Osteoblast (primary cell): ENCODE measurements at regions not wholly inside any gene's neighbourhood (a gene's known extent, or its start where the extent isn't known, plus 50 kb on each side); places are given as distances from the start of the nearest gene placed in this dataset.

Experiments used
- DNase-seq: peaks from one replicate; pipeline ENCODE4 v3.0.0; 2011; ENCODE audit warnings: low spot score, mixed read lengths; ENCODE audit not compliant: insufficient read length; ENCODE audit errors: missing footprints
- H2AFZ ChIP-seq: 2 replicates; pipeline ENCODE4 v1.6.0; 2011; ENCODE audit warnings: mild to moderate bottlenecking, low read length
- H3K27ac ChIP-seq: 2 replicates; pipeline ENCODE4 v1.5.1; 2011; ENCODE audit warnings: mild to moderate bottlenecking, low read depth, low read length, moderate library complexity
- H3K27me3 ChIP-seq: 2 replicates; pipeline ENCODE4 v1.6.0; 2012; ENCODE audit warnings: mild to moderate bottlenecking, control low read depth, inconsistent platforms, low read length, moderate library complexity; ENCODE audit not compliant: insufficient read depth
- H3K36me3 ChIP-seq: 2 replicates; pipeline ENCODE4 v1.5.1; 2011; ENCODE audit warnings: mild to moderate bottlenecking, low read length, control low read depth, moderate library complexity; ENCODE audit not compliant: insufficient read depth
- H3K4me1 ChIP-seq: 2 replicates; pipeline ENCODE4 v1.5.1; 2011; ENCODE audit warnings: mild to moderate bottlenecking, low read length, control low read depth, moderate library complexity; ENCODE audit not compliant: insufficient read depth
- H3K4me2 ChIP-seq: 2 replicates; pipeline ENCODE4 v1.6.0; 2011; ENCODE audit warnings: mild to moderate bottlenecking, low read length; ENCODE audit not compliant: insufficient read depth
- H3K4me3 ChIP-seq: fragments of 200-600 bp; sonication (generic); 3 replicates; pipeline ENCODE4 v1.5.1; 2012; ENCODE audit warnings: mild to moderate bottlenecking, low read length, inconsistent platforms; ENCODE audit not compliant: insufficient read depth
- H3K79me2 ChIP-seq: 2 replicates; pipeline ENCODE4 v1.6.0; 2012; ENCODE audit warnings: mild to moderate bottlenecking, low read length, control low read depth, inconsistent platforms; ENCODE audit not compliant: insufficient read depth
- H3K9me3 ChIP-seq: 2 replicates; pipeline ENCODE4 v1.5.1; 2011; ENCODE audit warnings: low read depth, low read length, control low read depth
- H4K20me1 ChIP-seq: 2 replicates; pipeline ENCODE4 v1.6.0; 2012; ENCODE audit warnings: mild to moderate bottlenecking, low read length, control low read depth; ENCODE audit not compliant: insufficient read depth
- TF ChIP-seq, protein P1 (sequence below): IDR thresholded peaks from 2 replicates; pipeline ENCODE4 v1.5.1; 2011; ENCODE audit warnings: mild to moderate bottlenecking, low read depth, low read length, moderate library complexity; ENCODE audit errors: extremely low read depth

DNA sequence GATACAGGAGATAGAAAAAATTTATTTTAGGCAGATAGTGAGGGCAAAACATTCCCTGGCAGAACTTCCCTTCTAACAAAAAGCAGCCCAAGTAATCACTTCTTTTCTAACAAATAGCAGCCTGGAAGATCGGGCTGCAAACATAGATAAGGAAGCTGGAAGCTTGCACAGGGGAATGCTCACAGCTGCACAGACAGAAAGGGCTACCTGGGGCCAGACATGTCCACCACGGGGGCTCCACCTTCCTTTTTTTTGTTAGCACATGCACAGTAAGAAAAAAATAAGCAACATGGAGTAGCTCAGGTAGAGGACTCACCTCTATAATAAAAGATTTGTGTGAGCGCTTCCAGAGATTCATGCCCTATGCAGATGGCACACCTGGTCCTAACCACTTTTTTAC lies 420.5 kb downstream of the PTH2R start:
- no peaks in the 10 kb centered on the region for H3K36me3 ChIP-seq
- peaks cover 6% of the 10 kb centered on the region for H3K9me3 ChIP-seq
- TF ChIP-seq, protein P1, sequence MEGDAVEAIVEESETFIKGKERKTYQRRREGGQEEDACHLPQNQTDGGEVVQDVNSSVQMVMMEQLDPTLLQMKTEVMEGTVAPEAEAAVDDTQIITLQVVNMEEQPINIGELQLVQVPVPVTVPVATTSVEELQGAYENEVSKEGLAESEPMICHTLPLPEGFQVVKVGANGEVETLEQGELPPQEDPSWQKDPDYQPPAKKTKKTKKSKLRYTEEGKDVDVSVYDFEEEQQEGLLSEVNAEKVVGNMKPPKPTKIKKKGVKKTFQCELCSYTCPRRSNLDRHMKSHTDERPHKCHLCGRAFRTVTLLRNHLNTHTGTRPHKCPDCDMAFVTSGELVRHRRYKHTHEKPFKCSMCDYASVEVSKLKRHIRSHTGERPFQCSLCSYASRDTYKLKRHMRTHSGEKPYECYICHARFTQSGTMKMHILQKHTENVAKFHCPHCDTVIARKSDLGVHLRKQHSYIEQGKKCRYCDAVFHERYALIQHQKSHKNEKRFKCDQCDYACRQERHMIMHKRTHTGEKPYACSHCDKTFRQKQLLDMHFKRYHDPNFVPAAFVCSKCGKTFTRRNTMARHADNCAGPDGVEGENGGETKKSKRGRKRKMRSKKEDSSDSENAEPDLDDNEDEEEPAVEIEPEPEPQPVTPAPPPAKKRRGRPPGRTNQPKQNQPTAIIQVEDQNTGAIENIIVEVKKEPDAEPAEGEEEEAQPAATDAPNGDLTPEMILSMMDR = no peak
- no peaks in the 10 kb centered on the region for H3K79me2 ChIP-seq
- DNase-seq = no peak
- H3K4me3 ChIP-seq = no peak overlapping the region
- no peaks in the 10 kb centered on the region for H3K27me3 ChIP-seq
- no peak overlapping the region for H3K27ac ChIP-seq
- H4K20me1 ChIP-seq = no peaks in the 10 kb centered on the region
- no peak overlapping the region for H3K4me2 ChIP-seq
- no peaks in the 10 kb centered on the region for H3K4me1 ChIP-seq
- no peak overlapping the region for H2AFZ ChIP-seq

DNA sequence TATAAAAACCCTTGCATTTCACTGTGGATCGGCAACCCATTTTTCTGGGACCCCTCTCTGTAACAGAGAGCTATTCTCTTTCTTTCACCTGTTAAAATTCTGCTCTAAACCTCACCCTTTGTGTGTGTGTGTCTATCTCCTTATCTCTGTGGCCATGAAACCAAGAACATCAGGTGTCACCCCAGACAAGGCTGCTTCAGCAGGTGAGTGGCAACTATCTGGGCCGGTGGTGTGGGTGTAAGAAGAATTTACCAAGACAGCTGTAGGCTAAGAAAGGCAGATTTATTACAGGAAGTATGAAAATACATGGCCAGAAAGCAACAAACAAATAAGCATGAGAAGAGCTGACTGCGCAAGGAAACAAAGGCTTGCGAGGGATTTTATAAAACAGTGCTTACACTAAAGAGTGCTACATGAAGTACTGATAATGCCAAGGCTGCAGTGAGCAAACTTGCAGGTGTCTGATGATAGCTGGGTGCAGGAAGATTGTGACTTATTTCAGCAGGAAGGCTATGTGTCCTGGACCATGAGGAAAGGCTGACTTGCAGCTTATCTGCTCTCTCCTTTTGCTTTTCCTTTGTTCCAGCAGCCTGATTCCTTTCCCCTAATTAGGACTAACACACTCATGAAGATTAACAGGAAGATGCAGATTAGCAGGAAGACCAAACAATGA lies 421.1 kb downstream of the PTH2R start:
- Histone ChIP-seq H2AFZ (no peak overlapping the region), H3K27me3 (no peaks in the 10 kb centered on the region), H3K36me3 (no peaks in the 10 kb centered on the region), H3K4me1 (no peaks in the 10 kb centered on the region), H3K4me2 (no peak overlapping the region), H3K9me3 (peaks cover 6% of the 10 kb centered on the region), H4K20me1 (no peaks in the 10 kb centered on the region), H3K79me2 (no peaks in the 10 kb centered on the region), H3K4me3 (no peak overlapping the region), H3K27ac (no peak overlapping the region)
- no peak for DNase-seq
- TF ChIP-seq, protein P1 = no peak

DNA sequence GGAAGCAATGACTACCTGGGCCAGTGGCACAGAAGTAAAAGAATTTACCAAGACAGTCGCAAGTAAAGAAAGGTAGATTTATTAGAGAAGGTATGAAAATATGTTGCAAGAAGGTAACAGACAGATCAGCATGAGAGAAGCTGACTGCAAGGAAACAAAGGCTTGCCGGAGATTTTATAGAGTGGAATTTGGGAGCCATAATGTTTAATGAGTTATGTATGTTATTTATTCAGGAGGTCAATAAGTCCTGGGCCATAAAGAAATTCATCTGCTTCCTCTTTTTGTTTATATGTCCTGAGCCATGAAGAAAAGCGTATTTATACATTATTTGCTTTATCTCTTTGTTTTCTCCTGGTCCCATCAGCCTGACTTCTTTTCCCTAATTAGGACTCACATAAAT lies 423.6 kb downstream of the PTH2R start:
- Histone ChIP-seq H3K4me3 (no peak overlapping the region), H3K9me3 (peaks cover 3% of the 10 kb centered on the region), H3K4me1 (no peaks in the 10 kb centered on the region), H3K27me3 (no peaks in the 10 kb centered on the region), H3K4me2 (no peak overlapping the region), H4K20me1 (no peaks in the 10 kb centered on the region), H3K36me3 (no peaks in the 10 kb centered on the region), H3K27ac (no peak overlapping the region), H3K79me2 (no peaks in the 10 kb centered on the region), H2AFZ (no peak overlapping the region)
- TF ChIP-seq, protein P1 = no peak
- no peak for DNase-seq

DNA sequence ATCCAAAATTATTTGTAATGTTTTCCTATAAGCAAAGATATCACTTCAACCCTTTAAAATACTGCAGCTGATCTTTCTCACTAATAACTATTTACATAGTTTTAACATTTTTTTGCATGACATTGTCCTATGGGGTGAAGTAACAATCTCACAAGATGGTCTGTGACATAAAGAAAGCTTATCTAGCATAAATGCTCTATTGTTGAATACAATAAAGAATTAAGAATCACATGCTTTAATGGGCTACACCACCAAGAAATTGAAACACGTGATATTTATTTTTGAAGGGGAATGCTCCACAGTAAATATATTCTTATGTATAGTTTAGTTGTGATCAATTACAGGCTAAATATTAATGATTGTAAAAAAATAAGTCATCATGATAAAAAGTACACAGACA lies 441.1 kb downstream of the PTH2R start:
- H3K4me2 ChIP-seq = no peak overlapping the region
- H2AFZ ChIP-seq = no peak overlapping the region
- TF ChIP-seq, protein P1 = no peak

More for the DNA sequence above, 441.1 kb downstream of the PTH2R start:
- Histone ChIP-seq H3K27ac (no peak overlapping the region), H3K36me3 (no peaks in the 10 kb centered on the region), H3K4me1 (no peaks in the 10 kb centered on the region), H3K4me3 (no peak overlapping the region), H3K27me3 (no peaks in the 10 kb centered on the region), H3K9me3 (peaks cover 3% of the 10 kb centered on the region), H3K79me2 (no peaks in the 10 kb centered on the region), H4K20me1 (no peaks in the 10 kb centered on the region)
- no peak for DNase-seq
